NCI-H510A (cell line): ENCODE measurements at regions not wholly inside any gene's neighbourhood (a gene's known extent, or its start where the extent isn't known, plus 50 kb on each side); places are given as distances from the start of the nearest gene placed in this dataset.
"Not testable (repeated sequence)": the region's sequence is repeated elsewhere in the genome, so short reads cannot be mapped to it uniquely, and the experiment has no call there.

Experiments
- DNase-seq: peaks from one replicate; lab custom pipeline; 2025; lab: John Stamatoyannopoulos, UW

DNA sequence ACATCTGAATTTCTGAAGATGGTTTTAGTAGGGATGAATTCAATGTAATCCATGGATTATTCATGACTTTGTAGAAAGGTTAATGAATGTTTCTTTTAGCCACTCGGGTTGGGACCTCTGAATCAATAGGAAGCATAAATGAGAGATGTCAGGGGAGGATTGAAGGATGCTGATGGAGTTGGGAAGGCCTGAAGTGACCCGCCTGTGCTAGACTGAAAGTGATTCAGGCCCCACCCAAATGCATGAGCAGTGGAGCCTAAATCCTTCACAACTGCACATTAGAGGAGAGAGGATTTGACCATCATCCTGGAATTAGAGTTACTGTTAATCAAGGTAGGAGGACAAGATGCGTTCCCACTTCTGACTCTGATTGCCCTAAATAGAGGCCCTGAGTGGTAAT is 162.2 kb upstream of the PTPN20 start:
- not testable (repeated sequence) for DNase-seq

DNA sequence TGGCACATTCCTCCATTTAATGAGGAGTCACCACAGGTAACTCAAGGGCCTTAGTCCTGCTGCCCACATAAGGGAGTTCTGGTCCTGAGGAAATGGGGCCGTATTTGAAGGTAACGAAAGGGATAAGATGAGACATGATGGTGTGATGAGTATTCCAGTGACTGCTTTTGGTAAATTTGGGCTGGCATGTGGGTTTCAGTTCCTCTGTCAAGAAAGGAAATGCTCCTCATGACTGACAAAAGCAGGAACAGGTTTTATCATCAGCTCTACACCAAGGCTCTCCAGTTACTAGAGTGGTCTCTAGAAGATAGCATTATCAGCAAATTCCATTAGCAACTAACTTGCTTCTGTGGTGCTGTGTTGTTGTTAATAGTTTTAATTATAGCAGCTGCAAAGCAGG is 161.8 kb upstream of the PTPN20 start:
- DNase-seq, result not testable (repeated sequence)

DNA sequence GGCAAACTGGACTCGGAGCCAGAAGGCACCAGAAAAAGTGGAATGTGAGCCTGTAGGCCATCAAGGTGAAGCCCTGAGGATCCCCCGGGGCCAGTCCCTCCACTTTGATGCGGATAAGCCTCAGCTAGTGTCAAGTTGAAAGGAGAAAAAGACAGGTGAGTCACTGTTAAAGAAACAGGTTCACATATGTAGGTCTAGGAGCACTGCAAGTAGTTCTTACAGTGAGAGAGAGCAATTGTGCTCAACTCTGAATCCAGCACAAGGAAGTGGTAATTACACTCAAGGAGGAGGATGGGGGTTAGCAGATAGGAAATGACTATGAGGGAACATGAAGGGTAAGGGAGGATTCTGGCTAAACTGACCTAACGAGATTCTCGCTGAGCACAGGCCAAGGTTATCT is 157.5 kb upstream of the PTPN20 start:
- DNase-seq, result not testable (repeated sequence)

DNA sequence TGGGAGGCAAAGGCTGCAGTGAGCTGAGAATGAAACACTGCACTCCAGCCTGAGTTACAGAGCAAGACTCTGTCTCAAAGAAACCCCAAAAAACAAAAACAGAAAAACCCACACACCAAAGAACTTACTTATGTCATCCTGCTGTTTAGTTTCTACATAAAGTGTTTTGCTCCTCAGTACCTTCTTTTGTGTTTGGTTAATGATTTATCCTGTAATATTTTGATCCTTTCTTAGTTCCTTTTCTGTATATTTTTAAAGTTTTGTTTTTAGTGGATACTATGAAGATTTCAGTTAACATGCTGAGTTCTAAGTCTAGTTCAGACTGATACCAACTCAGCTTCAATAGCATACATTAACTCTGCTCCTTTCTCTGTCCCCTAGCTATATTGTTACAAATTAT is 149.8 kb upstream of the PTPN20 start:
- DNase-seq, result not testable (repeated sequence)

DNA sequence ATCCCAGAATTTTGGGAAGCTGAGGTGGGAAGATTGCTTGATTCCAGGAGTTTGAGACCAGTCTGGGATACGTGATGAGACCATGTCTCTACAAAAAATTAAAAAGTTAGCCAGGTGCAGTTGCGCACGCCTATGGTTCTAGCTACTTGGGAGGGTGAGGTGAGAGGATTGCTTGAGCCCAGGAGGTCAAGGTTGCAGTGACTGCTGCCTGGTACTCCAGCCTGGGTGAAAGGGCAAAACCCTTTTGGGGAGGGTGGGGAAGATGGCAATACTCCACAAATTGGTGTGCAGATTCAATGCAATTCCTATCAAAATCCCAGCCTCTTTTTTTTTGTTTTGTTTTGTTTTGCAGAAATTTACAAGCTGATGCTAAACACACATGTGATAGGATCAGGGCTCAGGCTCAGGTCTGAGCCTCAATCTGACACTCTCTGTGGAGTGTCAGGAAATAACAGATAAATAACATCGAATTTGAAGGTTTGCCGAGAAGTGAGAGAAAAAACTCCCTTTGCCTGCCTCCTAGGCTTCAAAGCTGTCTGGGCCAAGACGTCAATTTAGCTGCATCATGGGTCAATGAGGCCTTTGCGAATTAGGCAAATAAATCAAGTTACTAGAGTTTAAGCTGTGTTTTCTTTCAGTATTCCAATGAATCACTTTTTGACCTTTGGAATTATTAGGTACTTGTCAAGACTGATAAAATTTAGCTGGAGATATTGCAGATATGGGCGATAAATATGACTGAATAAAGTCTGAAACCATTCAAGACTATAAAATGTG is 142.5 kb upstream of the PTPN20 start:
- DNase-seq, result not testable (repeated sequence)

DNA sequence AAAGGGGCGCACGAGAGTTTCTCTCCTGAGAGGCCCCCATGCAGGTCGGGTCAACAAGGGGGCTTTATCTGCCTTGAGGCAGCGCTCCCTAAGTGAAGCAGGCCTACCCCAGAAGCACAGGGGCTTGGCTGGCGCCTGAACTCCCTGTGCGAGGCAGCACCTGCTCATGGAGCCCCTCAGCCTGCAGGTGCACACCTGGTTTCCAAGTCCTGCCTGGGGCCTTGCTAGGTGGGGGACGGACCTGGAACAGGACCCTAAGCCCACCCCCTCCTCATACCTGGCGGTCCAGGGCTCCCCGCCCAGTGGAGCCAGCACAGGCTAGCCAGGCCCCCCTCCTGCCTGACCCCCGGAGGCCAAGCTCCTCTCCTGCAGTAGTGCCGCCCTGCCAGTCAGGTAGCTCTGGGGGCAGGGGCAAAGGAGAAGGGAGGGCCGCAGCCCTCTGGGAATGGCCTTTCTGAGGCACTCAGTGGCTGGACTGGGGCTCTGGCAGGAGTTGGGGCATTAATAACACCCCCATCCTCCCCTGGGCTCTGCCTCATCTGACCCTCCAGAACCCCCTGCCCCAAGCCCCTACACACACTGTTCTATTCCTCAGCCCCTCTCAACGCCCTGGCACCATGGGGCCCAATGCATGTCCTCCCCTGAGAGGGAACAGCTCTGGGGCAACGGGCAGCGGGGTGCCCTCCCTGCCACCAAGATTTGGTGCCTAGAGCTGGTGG is 137.9 kb upstream of the PTPN20 start:
- not testable (repeated sequence) for DNase-seq

DNA sequence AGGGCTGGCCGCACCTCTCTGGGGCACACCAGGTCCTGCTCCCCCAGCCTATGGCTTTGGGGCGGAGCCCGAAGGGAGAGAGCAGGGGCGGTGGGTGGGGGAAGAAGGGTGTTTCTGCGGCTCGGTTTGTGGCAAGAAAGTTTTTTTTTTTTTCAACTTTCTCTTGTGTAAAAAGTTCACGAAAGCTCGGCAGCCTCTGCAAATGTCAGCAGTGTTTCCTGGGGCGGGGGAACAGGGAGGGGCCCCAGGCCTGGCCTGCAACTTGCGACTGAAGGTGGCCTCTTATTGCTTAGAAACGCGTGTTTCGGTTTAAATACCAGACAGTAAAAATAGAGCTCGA is 137.4 kb upstream of the PTPN20 start:
- not testable (repeated sequence) for DNase-seq

DNA sequence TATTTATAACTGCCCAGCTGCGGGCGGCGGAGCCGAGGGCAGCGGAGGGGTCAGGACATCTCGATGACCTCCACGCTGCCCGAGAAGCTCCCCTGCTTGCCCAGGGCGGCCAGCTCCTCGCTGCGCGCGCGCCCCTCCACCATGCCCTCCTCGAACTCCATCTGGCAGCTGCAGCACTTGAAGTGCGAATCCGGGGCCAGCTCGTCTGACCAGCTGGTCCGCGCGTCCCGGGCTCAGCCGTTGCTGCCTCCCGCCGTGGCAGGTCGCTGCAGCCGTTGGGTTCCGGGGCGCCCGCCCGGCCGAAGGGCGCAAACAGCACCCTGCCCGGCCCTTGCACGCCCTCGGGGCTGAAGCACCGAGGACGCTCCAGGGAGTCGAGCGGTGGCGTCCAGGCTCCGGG is 136.9 kb upstream of the PTPN20 start:
- not testable (repeated sequence) for DNase-seq

DNA sequence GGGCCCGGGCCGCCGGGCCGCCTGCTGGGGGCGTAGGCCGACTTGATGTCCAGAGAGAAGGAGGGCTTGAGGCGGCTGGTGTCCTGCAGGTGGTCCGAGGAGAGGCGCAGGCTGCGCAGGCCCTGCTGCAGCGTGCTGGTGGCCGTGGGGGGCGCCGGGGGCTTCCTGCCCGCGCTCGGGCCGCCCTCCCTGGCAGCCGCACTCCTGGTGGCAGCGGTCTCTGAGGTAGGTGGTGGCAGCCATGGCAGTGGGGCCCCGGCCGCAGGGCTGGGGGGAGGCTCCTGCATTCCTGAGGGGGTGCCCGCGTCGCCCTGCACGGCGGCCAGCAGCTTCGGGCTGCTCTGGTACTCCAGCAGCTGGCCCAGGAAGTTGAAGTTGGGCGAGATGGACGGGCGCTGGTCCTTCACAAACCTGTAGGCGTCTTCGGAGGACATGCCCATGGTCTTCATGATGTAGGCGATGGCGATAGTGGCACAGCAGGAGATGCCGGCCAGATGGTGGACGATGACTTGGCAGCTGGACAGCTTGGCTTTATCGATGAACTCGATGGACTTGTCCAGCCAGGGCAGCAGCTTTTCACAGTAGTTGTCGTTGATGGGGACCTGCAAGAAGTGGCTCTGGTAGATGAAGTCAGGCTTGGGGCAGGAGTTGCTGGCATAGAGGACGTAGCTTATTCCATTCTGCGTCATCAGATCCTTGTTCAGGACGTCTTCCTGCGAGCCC is 136.1 kb upstream of the PTPN20 start:
- DNase-seq, result not testable (repeated sequence)

DNA sequence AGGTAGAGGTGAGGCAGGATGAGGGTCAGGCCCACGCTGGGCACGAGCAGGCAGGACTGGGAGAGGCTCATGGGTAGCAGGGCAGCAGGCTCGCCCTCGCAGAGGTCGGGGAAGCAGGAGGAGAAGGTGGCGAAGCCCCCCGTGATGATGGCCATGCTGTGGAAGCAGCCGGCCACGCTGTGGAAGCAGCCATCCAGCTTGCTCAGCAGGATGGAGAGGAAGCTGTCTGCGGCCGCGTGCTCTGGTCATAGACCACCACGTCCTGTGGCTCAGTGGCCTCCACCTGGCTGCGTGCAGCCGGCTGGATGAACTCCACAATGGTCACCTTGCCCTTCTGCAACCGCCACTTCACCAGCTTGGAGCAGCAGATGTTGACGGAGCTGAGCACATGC is 135.6 kb upstream of the PTPN20 start:
- DNase-seq, result not testable (repeated sequence)

DNA sequence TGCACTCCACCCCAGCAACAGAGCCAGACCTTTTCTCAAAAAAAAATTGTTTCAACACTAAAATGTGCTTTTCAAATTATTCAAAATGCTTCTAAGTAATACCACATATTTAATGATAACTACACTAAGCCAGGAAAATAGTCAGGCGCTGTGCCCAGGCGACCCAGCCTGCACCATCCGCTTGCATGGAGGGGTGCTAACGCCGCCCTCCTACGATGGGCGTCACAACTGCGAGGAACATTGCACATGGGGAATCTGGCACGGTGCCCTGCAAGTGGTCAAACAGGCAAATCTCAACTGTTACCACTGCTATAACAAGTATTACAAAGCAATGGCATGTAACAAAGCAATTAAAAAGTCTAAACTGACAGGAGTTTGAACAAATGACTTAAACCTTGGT is 131.7 kb upstream of the PTPN20 start:
- DNase-seq, result not testable (repeated sequence)

DNA sequence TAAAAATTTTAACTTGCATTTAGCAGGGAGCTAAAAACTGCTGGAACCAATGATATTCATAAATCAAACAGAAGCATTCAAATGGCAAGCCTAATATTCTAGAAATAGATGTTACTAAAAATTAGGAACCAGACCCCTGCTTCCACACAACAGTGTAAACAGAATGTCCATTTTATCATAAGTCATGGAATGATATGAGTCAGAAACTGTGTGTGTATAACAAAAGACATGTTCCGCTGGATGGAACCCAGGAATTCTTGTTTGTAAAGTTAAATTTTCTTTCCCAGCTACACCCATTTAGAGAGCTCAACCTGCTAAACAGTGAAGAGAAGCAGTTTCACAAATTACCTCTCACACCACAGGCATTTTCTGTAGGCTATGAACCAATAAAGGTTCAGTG is 131.1 kb upstream of the PTPN20 start:
- not testable (repeated sequence) for DNase-seq

DNA sequence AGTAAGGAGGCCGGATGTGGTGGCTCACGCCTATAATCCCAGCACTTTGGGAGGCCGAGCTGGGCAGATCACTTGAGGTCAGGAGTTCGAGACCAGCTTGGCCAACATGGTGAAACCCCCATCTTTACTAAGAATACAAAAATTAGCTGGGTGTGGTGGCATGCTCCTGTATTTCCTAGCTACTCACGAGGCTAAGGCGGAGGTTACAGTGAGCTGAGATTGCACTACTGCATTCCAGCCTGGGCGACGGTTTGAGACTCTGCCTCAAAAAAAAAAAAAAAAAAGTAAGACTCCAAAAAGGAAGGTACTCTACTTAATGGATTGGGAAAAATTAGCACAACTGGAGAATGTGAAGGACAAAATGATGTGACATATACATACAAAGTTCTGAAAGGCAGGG is 130.2 kb upstream of the PTPN20 start:
- DNase-seq, result not testable (repeated sequence)

DNA sequence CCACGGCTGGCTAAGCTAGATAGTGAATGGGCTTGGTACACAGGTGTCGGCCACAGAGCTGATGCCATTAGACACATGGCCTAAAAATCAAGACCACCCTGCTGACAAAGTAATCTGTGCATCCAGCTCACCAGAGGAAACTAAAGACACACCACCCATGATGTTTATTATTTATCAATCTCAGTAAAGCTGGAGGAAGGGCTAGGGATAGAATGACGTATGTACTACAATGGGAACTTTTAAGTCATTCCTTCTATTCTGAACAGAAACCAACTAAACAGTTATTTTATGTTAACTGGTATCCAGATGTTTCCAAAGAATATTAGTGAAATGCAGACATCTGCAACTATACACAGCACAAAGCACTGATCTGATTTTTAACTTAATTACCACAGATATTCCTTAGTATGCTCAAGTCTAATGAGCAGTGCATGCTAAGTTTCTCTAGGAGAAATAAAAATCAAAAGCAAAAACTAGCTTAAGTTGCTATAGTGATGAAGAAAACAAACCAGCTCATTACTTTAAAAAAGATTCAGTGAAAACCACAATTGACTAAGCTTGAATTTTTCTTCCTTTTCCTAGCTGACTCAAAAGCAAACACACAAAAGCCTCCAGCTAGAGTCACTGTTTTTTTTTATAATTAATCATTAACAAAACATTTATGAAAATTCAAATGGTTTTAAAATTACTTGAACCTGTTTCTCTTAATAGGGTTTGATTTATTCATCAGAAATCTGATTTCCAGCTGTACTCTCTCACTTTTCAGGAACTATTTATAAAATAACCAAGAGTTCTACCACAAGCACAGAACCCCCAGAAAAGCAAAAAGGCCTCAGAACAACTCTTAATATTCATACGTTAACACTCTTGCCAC is 129.0 kb upstream of the PTPN20 start:
- not testable (repeated sequence) for DNase-seq

DNA sequence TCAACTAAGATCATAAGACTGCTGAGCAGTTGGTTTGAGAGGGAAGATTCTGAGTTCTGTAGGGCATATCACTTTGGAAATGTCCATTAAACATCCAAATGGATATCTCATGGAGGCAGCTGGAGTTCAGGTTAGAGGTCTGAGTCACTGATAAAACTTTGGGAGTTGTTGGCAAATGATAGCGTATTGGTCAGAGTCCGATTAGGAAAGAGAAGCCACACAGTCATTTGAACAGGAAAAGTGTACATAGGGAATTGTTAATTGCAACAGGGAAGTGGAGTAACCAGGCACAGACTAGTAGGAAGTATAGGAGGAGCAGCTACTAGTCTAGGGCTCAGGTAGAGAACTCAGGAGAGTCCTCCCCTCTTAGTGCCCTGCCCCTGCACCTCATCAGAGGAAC is 126.6 kb upstream of the PTPN20 start:
- not testable (repeated sequence) for DNase-seq

DNA sequence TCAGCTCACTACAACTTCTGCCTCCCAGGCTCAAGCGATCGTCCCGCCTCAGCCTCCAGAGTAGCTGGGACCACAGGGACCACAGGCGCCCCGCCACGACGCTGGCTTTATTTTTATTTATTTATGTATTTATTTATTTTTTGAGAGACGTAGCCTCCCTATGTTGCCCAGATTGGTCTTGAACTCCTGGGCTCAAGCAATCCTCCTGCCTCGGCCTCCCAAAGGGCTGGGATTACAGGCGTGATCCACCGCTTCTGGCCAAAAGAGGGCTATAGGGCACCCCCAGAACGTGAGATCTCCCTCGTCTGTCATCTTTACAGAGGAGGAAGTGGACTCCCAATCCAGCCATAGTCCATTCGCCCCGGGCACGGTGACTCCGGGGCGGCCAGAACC is 125.1 kb upstream of the PTPN20 start:
- not testable (repeated sequence) for DNase-seq

DNA sequence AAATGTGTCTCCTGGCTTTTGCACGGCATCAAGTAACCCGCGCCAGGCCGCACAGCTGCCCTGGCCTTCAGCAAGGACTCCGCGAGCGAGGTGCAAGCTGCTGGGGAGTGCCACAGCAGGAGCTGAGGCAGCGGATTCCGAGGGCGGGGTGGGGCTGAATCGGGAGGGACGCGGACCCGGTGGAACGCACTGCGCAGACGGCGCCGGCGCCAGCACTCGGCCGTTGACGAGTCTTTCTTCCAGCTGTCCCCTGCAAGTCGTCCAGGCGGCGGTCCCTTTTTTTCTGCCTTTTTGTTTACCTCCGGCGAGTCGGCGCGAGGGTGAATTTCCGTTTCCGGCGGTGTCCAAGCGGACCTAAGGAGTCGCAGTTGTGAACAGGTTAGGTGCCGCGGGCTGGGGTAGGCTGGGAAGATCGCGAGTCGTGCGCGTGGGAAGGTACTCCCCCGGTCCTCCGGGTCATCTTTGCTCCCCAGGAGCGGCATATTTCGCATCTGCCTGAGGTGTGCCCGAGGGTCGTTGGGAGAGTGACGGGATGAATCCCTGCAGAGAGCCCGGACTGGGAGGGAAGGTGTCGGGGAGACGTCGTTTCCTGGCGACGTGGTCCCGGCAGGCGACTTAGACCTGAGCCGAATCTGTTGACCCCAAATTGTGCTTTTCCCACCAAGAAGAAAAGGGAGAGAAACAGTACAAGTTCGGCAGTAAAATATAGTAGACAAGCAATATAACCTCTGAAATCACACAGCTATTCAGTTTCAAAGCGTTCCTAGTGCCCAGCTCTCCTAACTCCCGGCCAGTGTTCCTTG is 124.5 kb upstream of the PTPN20 start:
- DNase-seq, result peak; percentile 29

DNA sequence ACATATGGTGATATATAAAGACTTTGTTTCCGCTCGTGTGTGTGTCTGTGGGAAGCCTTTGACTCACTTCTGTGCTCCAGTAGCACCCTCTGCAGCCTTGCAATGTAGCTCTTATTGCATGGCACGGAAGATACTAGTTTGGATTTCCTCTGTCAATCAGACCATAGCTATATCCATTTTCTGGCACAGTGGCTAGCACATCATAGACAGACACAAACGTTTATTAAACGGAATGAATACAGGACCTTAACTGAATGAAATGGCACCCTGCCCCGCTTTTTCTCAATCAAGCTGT is 124.0 kb upstream of the PTPN20 start:
- DNase-seq, result no peak

DNA sequence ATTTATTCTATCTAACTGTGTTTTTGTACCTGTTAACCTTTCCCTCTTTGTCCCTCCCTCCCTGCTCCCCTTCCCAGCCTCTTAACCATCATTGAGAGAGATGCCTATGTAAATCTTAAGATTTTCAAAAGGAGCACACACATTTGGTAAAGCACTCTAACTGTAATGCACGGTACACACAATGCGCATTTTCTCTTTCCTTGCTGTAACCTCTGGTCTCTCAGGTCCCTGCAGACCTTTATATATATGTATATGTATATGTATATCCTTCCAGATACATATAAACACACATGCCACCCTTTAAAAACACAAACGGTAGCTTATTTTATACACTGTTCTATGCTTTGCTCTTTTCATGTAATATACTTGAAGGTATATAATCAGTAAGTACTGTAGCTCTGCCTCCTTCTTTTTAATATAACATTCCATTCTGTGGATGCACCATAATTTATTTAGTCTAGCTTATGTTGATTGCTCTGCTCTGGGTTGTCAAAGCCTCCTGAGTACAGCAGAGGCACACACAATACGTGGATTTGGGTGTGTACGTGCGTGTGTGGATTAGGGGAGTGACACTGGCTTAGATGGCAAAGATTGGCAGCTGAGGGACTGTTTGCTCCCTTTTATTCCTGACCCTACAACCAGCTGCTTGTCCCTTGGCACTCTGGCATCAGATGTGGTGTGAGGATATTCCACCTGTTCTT is 118.4 kb upstream of the PTPN20 start:
- not testable (repeated sequence) for DNase-seq

DNA sequence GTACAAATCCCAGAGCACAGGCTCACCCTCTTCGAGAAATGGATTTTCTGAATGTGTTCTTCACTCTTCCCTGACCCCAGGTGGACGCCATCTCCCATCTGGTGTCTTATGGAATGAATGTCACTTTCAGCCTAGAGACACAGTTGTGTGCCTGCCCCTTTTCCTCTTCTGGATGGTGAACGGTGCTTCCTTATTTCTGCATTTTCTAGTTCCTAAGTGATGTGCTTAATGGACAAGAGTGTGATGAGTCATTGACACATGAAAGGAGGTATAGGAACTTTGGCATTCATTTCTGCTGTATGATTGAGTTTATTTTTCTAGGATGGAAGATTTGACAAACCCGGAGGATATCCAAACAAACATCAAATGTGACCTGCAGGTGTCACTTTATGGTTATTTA is 114.9 kb upstream of the PTPN20 start:
- DNase-seq, result not testable (repeated sequence)

DNA sequence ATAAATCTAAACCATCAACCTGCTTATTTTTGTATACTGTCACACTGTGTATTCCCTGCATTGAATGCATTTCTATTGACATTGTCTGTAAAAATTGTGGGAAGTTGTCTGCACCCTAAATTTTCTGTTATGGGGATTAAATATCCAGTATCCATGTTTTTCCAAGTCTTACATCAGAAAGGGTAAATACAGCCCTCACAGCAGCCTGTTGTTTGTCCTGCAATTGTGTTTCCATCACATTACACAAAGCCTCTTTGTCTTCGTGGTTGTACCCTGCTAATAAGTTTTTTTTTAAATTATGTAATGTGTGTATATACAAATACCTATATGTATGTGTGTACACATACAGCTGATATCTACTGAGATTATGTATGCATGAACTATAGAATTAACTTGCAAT is 109.2 kb upstream of the PTPN20 start:
- DNase-seq, result not testable (repeated sequence)
